ENCODE measurements at regions not wholly inside any gene's neighbourhood (a gene's known extent, or its start where the extent isn't known, plus 50 kb on each side); places are given as distances from the start of the nearest gene placed in this dataset.

DNA sequence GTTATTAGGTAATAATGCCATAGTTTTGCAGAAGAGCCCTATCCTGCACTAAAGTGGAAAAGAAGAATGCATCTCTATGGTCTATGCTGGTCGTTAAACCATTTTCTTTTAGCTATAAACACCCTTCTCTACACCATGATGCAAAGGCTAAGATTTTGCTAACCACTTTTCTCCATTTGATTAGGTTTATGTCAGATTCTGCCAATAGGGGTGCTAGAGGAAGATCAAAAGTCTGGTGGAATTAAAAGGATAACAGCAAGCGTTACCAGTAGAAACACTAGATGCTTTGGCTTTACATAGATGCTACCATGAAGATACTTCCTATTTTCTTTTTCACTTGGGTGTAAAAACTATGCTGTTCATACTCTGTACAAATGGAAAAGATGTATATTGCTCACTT lies 669.8 kb upstream of the ARPP21 start:
- FAIRE-seq (no peak), DNase-seq (ENCODE audit: insufficient read length, low spot score) (no peak)
- no peak for TF ChIP-seq POU2F2 (IDR thresholded peaks at IDR 0.05; ENCODE audit: low read depth, low read length)
- TF ChIP-seq POLR2A (IDR thresholded peaks at IDR 0.05; ENCODE audit: low read depth, low read length) = no peak
- no peak for TF ChIP-seq TAF1 (IDR thresholded peaks at IDR 0.05; ENCODE audit: low read depth, low read length)
- TF ChIP-seq POLR2AphosphoS5 (IDR thresholded peaks at IDR 0.05; ENCODE audit: low read depth, low read length) = no peak
- no peak for TF ChIP-seq PAX5 (IDR thresholded peaks at IDR 0.05; ENCODE audit: insufficient read depth, low read length, severe bottlenecking)
- no peak for TF ChIP-seq SPI1 (IDR thresholded peaks at IDR 0.05; ENCODE audit: low read depth, low read length)

DNA sequence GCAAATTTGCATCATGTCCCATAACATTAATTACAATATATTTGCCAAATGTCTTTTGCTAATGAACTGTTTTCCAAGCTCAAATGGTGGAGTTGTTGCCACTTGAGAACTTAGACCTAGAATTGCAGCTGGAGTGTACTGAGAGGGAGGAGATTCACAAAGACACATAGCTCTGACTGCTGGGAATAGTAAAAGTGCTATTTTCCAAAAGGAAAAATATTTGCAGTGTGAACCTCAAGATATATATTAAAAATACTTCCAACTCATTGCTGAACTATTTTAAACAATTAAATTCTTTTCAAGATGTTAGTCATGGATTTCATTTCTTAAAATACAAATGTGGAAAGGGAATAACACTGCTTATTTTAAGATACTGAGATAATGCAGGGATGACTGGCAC lies 666.8 kb upstream of the ARPP21 start:
- FAIRE-seq = no peak
- no peak for DNase-seq (ENCODE audit: insufficient read length, low spot score)
- TF ChIP-seq PAX5 (IDR thresholded peaks at IDR 0.05; ENCODE audit: insufficient read depth, low read length, severe bottlenecking) = no peak
- no peak for TF ChIP-seq SPI1 (IDR thresholded peaks at IDR 0.05; ENCODE audit: low read depth, low read length)
- TF ChIP-seq POU2F2 (IDR thresholded peaks at IDR 0.05; ENCODE audit: low read depth, low read length) = no peak
- no peak for TF ChIP-seq POLR2A (IDR thresholded peaks at IDR 0.05; ENCODE audit: low read depth, low read length)
- no peak for TF ChIP-seq POLR2AphosphoS5 (IDR thresholded peaks at IDR 0.05; ENCODE audit: low read depth, low read length)
- TF ChIP-seq TAF1 (IDR thresholded peaks at IDR 0.05; ENCODE audit: low read depth, low read length) = no peak

DNA sequence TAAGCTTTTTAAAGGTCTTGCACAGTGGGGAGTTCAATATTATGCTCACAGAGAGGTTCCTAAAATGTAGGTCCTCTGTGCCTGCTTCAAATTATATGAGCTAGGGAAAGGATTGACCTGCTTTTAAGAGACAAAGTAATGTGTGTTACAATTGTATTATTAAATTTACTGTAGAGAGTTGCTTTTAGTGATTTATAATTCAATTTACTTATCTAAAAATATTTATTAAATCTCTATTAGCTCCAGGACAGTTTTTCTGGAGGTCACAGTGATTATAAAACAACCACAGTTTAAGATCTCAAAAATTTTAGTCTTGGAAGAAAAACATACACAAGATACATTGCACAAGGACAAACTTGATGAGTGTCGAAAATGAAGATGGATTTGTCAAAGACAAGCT lies 665.7 kb upstream of the ARPP21 start:
- TF ChIP-seq SPI1 (IDR thresholded peaks at IDR 0.05; ENCODE audit: low read depth, low read length) (no peak), PAX5 (IDR thresholded peaks at IDR 0.05; ENCODE audit: insufficient read depth, low read length, severe bottlenecking) (no peak), POLR2AphosphoS5 (IDR thresholded peaks at IDR 0.05; ENCODE audit: low read depth, low read length) (no peak), TAF1 (IDR thresholded peaks at IDR 0.05; ENCODE audit: low read depth, low read length) (no peak), POLR2A (IDR thresholded peaks at IDR 0.05; ENCODE audit: low read depth, low read length) (no peak), POU2F2 (IDR thresholded peaks at IDR 0.05; ENCODE audit: low read depth, low read length) (no peak)
- FAIRE-seq (no peak), DNase-seq (ENCODE audit: insufficient read length, low spot score) (no peak)

DNA sequence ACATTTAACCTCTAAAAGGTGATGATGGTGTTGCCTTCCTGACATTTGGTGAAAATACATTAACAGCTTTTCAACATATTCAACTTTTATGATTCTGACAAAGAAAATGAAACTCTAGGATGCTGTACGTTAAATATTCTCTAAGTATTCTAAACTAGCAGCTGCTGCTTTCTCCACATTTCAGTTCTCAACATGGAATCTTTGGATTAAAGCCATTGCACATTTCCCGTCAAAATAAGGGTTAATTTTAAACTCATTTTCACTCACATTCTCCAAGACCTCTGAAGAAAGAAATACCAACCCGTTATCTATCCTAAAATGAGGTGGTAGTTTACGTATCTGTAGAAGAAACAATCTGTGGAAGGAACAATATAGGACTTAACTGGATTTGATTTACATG lies 655.7 kb upstream of the ARPP21 start:
- TF ChIP-seq POLR2AphosphoS5 (IDR thresholded peaks at IDR 0.05; ENCODE audit: low read depth, low read length) = no peak
- TF ChIP-seq POU2F2 (IDR thresholded peaks at IDR 0.05; ENCODE audit: low read depth, low read length) = no peak
- no peak for TF ChIP-seq PAX5 (IDR thresholded peaks at IDR 0.05; ENCODE audit: insufficient read depth, low read length, severe bottlenecking)
- TF ChIP-seq SPI1 (IDR thresholded peaks at IDR 0.05; ENCODE audit: low read depth, low read length) = no peak
- no peak for TF ChIP-seq POLR2A (IDR thresholded peaks at IDR 0.05; ENCODE audit: low read depth, low read length)
- no peak for TF ChIP-seq TAF1 (IDR thresholded peaks at IDR 0.05; ENCODE audit: low read depth, low read length)
- DNase-seq (ENCODE audit: insufficient read length, low spot score) (no peak), FAIRE-seq (no peak)

DNA sequence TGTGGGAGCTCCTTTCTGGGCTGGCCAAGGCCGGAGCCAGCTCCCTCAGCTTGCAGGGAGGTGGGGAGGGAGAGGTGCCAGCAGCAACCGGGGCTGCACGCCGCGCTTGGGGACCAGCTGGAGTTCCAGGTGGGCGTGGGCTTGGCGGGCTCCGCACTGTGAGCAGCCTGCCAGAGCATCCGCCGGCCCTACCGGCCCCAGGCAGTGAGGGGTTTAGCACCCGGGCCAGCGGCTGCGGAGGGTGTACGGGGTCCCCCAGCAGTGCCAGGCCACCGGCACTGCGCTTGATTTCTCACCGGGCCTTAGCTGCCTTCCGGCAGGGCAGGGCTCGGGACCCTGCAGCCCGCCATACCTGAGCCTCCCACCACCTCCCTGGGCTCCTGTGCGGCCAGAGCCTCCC lies 651.0 kb upstream of the ARPP21 start:
- DNase-seq (ENCODE audit: insufficient read length, low spot score) = no peak
- no peak for FAIRE-seq
- TF ChIP-seq POLR2A (IDR thresholded peaks at IDR 0.05; ENCODE audit: low read depth, low read length) (no peak), POU2F2 (IDR thresholded peaks at IDR 0.05; ENCODE audit: low read depth, low read length) (no peak), TAF1 (IDR thresholded peaks at IDR 0.05; ENCODE audit: low read depth, low read length) (no peak), POLR2AphosphoS5 (IDR thresholded peaks at IDR 0.05; ENCODE audit: low read depth, low read length) (no peak), PAX5 (IDR thresholded peaks at IDR 0.05; ENCODE audit: insufficient read depth, low read length, severe bottlenecking) (no peak), SPI1 (IDR thresholded peaks at IDR 0.05; ENCODE audit: low read depth, low read length) (no peak)

DNA sequence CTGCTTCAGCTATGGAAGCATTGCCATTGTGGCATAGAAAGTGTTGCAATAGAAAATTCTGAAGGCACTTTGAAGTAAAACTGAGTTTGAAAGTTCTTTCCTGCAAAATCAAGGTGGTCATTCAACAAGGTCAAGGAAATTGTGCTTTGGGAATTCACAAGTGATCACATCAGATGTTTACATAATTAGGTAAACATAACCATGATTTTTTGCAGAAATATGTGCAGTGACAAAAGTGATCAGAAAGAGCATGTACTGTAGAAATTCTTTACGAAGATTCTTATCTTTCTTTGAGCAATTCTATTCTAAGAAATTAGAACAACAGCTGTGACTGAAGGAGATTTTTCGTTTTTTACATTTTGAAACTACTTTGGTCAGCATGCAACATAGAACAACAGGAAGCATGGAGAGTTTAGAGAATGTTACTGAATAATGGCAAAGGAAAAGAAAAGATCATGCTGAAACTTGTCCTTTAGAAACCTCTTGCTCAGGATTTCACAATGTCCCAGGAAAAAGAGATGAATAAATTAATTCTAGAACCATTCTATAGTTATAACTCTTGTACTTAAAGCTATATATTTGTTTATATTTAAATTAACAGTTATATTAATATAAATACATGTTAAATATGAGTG lies 643.4 kb upstream of the ARPP21 start:
- TF ChIP-seq TAF1 (IDR thresholded peaks at IDR 0.05; ENCODE audit: low read depth, low read length) = no peak
- TF ChIP-seq POU2F2 (IDR thresholded peaks at IDR 0.05; ENCODE audit: low read depth, low read length) = no peak
- no peak for TF ChIP-seq SPI1 (IDR thresholded peaks at IDR 0.05; ENCODE audit: low read depth, low read length)
- no peak for TF ChIP-seq POLR2AphosphoS5 (IDR thresholded peaks at IDR 0.05; ENCODE audit: low read depth, low read length)
- DNase-seq (ENCODE audit: insufficient read length, low spot score) (no peak), FAIRE-seq (no peak)

DNA sequence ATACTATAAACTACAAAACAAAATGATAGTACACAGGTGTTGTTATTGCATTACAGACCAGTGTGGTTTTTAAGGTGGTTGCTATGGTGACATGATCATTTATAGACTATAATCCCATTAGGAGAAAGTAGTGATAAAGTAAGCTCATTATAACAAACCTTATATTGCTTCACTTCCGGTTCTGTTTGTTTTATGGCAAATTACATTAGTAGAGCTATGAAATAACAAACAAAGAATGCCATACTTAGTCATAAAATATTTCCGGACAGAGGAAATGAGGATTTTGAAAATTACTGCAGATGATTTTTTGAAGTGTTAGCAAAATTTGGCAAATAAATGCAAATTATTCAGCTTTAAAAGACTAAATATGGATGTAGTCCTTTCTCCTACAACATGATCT lies 640.4 kb upstream of the ARPP21 start:
- DNase-seq (ENCODE audit: insufficient read length, low spot score) (no peak), FAIRE-seq (no peak)
- no peak for TF ChIP-seq POLR2AphosphoS5 (IDR thresholded peaks at IDR 0.05; ENCODE audit: low read depth, low read length)
- TF ChIP-seq PAX5 (IDR thresholded peaks at IDR 0.05; ENCODE audit: insufficient read depth, low read length, severe bottlenecking) = no peak
- no peak for TF ChIP-seq POU2F2 (IDR thresholded peaks at IDR 0.05; ENCODE audit: low read depth, low read length)
- no peak for TF ChIP-seq POLR2A (IDR thresholded peaks at IDR 0.05; ENCODE audit: low read depth, low read length)
- TF ChIP-seq SPI1 (IDR thresholded peaks at IDR 0.05; ENCODE audit: low read depth, low read length) = no peak
- no peak for TF ChIP-seq TAF1 (IDR thresholded peaks at IDR 0.05; ENCODE audit: low read depth, low read length)

DNA sequence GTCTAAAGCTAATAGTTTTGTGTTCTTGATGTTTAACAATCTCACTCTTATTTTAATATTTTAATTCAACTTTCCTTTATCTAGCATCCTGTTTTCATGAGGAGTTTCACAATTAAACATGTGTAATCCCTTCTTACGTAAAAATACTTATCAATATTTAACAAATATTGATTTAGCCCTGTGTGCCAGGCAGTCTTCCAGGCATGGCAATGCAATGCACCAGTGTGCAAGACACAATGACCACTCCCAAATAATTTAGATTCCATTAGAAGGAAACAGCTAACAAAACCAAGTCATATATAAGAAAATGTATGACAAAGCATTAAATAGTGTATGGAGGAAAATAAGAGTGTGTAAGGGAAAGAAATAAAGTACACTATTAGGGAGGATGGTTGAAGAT lies 627.1 kb upstream of the ARPP21 start:
- TF ChIP-seq POLR2A (IDR thresholded peaks at IDR 0.05; ENCODE audit: low read depth, low read length) = no peak
- no peak for TF ChIP-seq PAX5 (IDR thresholded peaks at IDR 0.05; ENCODE audit: insufficient read depth, low read length, severe bottlenecking)
- TF ChIP-seq SPI1 (IDR thresholded peaks at IDR 0.05; ENCODE audit: low read depth, low read length) = no peak
- TF ChIP-seq POLR2AphosphoS5 (IDR thresholded peaks at IDR 0.05; ENCODE audit: low read depth, low read length) = no peak
- TF ChIP-seq TAF1 (IDR thresholded peaks at IDR 0.05; ENCODE audit: low read depth, low read length) = no peak
- no peak for TF ChIP-seq POU2F2 (IDR thresholded peaks at IDR 0.05; ENCODE audit: low read depth, low read length)
- DNase-seq (ENCODE audit: insufficient read length, low spot score) = no peak
- FAIRE-seq = no peak

DNA sequence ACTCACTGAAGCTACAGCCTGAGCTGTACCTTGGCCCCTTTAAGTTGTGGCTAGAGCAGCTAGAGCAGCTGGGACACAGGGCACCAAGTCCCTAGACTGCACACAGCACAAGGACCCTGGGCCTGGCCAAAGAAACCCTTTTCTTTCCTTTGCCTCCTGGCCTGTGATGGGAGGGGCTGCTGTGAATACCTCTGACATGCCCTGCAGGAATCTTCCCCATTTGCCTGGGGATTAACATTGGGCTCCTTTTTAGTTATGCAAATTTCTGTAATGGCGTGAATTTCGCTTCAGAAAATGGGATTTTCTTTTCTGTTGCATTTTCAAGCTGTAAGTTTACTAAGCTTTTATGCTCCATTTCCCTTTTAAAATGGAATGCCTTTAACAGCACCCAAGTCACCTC lies 611.2 kb upstream of the ARPP21 start:
- no peak for FAIRE-seq
- DNase-seq (ENCODE audit: insufficient read length, low spot score) = no peak
- no peak for TF ChIP-seq POU2F2 (IDR thresholded peaks at IDR 0.05; ENCODE audit: low read depth, low read length)
- TF ChIP-seq PAX5 (IDR thresholded peaks at IDR 0.05; ENCODE audit: insufficient read depth, low read length, severe bottlenecking) = no peak
- TF ChIP-seq POLR2AphosphoS5 (IDR thresholded peaks at IDR 0.05; ENCODE audit: low read depth, low read length) = no peak
- no peak for TF ChIP-seq TAF1 (IDR thresholded peaks at IDR 0.05; ENCODE audit: low read depth, low read length)
- no peak for TF ChIP-seq SPI1 (IDR thresholded peaks at IDR 0.05; ENCODE audit: low read depth, low read length)
- TF ChIP-seq POLR2A (IDR thresholded peaks at IDR 0.05; ENCODE audit: low read depth, low read length) = no peak
